ENCODE measurements at regions not wholly inside any gene's neighbourhood (a gene's known extent, or its start where the extent isn't known, plus 50 kb on each side); places are given as distances from the start of the nearest gene placed in this dataset.

DNA sequence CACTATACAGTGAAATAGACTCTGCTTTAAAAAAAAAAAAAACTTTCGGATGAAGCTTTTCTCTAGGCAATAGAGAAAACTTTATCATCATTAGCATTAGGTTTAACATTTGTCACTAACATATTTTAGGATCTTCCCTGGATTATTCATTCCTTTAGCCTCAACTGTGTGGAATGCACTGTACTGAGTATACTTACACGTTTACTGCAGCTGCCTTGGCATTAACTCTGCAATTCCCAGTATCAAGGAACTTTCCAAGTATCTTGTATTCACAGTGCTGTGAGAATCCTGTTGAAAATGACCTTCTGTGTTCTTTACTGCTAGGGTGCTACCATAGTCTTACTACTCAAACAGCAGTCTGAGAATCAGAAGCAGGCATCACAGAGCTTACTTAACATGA, 328.2 kb upstream of the COL3A1 start:
- Histone ChIP-seq H3K4me1 (ENCODE audit: insufficient read depth) (no peaks in the 10 kb centered on the region), H3K27me3 (no peaks in the 10 kb centered on the region), H3K9me3 (no peaks in the 10 kb centered on the region), H3K4me3 (no peak overlapping the region), H3K27ac (no peak overlapping the region), H3K36me3 (no peaks in the 10 kb centered on the region)
- WGBS, 3 donors: 19 to 30% (median 30%) methylated on average over 2 of the region's 2 CpGs
- intact Hi-C loops (cut with DNase I): no loop called here
- DNase-seq: no peak
- TF ChIP-seq EP300 (IDR thresholded peaks at IDR 0.05) (no peak), POLR2A (IDR thresholded peaks at IDR 0.05) (no peak)
- TF ChIP-seq, protein P1, sequence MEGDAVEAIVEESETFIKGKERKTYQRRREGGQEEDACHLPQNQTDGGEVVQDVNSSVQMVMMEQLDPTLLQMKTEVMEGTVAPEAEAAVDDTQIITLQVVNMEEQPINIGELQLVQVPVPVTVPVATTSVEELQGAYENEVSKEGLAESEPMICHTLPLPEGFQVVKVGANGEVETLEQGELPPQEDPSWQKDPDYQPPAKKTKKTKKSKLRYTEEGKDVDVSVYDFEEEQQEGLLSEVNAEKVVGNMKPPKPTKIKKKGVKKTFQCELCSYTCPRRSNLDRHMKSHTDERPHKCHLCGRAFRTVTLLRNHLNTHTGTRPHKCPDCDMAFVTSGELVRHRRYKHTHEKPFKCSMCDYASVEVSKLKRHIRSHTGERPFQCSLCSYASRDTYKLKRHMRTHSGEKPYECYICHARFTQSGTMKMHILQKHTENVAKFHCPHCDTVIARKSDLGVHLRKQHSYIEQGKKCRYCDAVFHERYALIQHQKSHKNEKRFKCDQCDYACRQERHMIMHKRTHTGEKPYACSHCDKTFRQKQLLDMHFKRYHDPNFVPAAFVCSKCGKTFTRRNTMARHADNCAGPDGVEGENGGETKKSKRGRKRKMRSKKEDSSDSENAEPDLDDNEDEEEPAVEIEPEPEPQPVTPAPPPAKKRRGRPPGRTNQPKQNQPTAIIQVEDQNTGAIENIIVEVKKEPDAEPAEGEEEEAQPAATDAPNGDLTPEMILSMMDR (IDR thresholded peaks at IDR 0.05): no peak

DNA sequence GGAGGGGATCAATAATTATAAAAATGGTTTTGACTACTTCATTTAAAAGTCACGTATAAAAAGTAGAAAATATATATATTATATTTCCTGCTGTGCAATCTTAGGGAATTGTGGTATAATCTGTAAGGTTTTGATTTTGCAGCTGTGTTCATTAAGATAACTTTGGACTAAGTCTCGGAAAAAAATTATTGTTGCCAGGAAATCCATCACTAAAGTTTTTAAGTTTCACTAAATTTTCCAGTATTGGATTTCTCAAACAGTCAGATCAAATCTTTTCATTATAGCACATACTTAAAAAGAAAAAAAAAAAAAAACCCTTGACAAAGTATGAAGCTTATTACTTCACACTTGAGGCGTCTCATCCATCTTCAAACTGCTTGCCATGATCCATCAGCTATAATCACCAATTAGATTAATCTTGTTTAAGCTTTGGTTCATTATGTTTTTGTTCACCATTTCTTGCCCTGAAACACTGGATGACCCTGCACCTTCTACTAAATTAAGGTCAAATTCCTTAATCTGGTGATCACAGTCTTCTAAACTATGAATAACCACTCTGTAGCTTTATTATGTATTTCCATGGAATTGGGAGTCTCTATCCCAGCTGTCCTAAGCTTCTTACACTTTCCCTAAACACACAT, 326.6 kb upstream of the COL3A1 start:
- Histone ChIP-seq H3K9me3 (no peaks in the 10 kb centered on the region), H3K36me3 (no peaks in the 10 kb centered on the region), H3K4me3 (no peak overlapping the region), H3K4me1 (ENCODE audit: insufficient read depth) (no peaks in the 10 kb centered on the region), H3K27ac (no peak overlapping the region), H3K27me3 (no peaks in the 10 kb centered on the region)
- no peak for DNase-seq
- TF ChIP-seq, protein P1 (IDR thresholded peaks at IDR 0.05): no peak
- TF ChIP-seq POLR2A (IDR thresholded peaks at IDR 0.05) (no peak), EP300 (IDR thresholded peaks at IDR 0.05) (no peak)
- intact Hi-C loops (cut with DNase I): no loop called here
- 84 to 93% (median 88%) methylated on average over 3 of the region's 3 CpGs for WGBS, 3 donors

DNA sequence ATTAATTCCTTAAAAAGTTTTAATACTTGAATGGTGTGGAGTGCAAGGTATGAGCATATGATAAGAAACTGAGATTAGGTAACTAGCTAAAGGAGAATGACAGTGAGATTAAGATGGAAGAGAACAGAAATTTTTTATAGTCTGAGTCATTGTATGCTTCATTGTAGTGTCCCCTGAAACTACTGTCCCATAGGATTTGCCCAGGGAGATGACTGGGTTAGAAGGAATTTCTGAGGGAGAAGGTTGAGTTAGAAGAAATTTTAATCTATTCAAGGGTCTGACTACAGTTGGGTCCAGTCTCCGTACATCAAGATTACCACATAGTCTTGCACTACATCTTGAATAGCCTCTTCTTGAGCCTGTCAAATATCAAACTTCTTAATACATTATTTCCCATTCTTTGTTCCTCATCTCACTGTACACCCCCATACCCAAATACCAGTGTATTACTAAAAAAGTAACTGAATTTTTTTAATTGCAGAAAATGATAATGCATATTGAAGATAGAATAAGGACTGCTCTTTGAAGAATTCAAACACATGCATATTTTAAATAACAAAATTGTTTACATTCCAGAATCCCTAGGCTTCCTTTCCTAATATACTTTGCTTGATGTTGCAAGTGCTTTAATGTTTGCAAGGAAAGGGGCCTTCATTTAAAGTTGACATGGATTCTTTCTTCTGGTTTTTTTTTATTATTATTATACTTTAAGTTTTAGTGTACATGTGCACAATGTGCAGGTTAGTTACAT, 314.3 kb upstream of the COL3A1 start:
- H3K4me1 ChIP-seq (ENCODE audit: insufficient read depth): peaks cover 2% of the 10 kb centered on the region
- TF ChIP-seq EP300 (IDR thresholded peaks at IDR 0.05) (no peak), POLR2A (IDR thresholded peaks at IDR 0.05) (no peak)
- TF ChIP-seq, protein P1 (IDR thresholded peaks at IDR 0.05): no peak
- intact Hi-C loops (cut with DNase I): no loop called here

DNA sequence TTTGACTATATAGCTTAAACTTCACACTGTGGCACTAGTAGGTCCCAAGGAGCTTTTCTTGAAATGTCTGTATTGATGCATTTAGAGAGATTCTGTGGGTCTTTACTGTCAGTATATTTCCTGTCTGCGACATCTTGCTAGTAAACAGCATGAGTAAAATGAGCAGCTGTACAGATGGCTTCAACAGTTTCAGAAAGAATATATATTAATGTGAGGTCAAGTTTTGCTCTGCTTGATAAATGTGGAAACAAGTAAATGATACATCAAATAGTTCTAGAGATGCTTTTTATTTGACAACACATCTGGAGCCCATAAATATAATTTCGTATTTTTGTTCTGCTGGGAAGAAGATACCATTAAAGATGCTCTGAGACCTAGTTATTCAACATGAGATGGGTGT, 310.9 kb upstream of the COL3A1 start:
- no peak overlapping the region for H3K27ac ChIP-seq
- TF ChIP-seq, protein P1 (IDR thresholded peaks at IDR 0.05): no peak
- TF ChIP-seq POLR2A (IDR thresholded peaks at IDR 0.05): no peak
- TF ChIP-seq EP300 (IDR thresholded peaks at IDR 0.05): no peak
- intact Hi-C loops (cut with DNase I): no loop called here
- WGBS, 3 donors: 80 to 87% (median 86%) methylated on average over 2 of the region's 2 CpGs
- no peak overlapping the region for H3K4me3 ChIP-seq
- peaks cover 2% of the 10 kb centered on the region for H3K4me1 ChIP-seq (ENCODE audit: insufficient read depth)
- DNase-seq: no peak
- H3K27me3 ChIP-seq: no peaks in the 10 kb centered on the region
- H3K36me3 ChIP-seq: no peaks in the 10 kb centered on the region
- no peaks in the 10 kb centered on the region for H3K9me3 ChIP-seq

More for the DNA sequence above, 314.3 kb upstream of the COL3A1 start:
- Histone ChIP-seq H3K9me3 (no peaks in the 10 kb centered on the region), H3K27ac (no peak overlapping the region), H3K36me3 (no peaks in the 10 kb centered on the region), H3K27me3 (no peaks in the 10 kb centered on the region), H3K4me3 (no peak overlapping the region)
- WGBS, 3 donors: 57 to 90% (median 80%) methylated on average over 1 of the region's 1 CpG
- no peak for DNase-seq

All from ovary (tissue), 7 donors.